GM23338 (cell line): ENCODE measurements at regions not wholly inside any gene's neighbourhood (a gene's known extent, or its start where the extent isn't known, plus 50 kb on each side); places are given as distances from the start of the nearest gene placed in this dataset.

ENCODE experiments used
- EZH2phosphoT487 ChIP-seq: fragments of 200-600 bp; sonication (generic); IDR thresholded peaks from one replicate; pipeline ENCODE4 v1.8.1; 2018; ENCODE audit warnings: antibody characterized with exemption; ENCODE audit not compliant: unreplicated experiment
- TF ChIP-seq, protein P1 (sequence below), 2 experiments: fragments of 200-600 bp in 1 of 2; sonication (generic) in 1 of 2; conservative IDR thresholded peaks; 2 replicates each; pipeline versions ENCODE4 v1.5.1 to v1.6.1; 2016 to 2017; ENCODE audit warnings: antibody characterized with exemption in 2 of 2, low read depth in 2 of 2, mild to moderate bottlenecking in 2 of 2, moderate library complexity in 1 of 2

DNA sequence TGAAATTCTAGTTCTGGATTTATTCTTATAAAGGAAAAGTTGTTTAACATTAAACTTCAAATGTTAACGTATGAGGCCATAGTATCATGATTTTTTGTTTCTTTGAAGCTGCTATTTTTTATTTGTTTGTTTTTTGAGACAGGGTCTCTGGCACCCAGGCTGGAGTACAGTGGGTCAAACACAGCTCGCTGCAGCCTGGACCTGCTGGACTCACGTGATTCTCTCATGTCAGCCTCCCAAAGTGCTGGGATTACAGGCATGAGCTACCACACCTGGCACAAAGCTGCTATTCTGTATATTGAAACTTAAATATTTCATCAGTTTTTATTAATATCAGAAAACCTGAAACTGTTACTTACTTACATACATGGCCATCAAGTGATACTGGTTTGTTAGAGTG, 89.5 kb upstream of the RPRM start:
- TF ChIP-seq, protein P1, sequence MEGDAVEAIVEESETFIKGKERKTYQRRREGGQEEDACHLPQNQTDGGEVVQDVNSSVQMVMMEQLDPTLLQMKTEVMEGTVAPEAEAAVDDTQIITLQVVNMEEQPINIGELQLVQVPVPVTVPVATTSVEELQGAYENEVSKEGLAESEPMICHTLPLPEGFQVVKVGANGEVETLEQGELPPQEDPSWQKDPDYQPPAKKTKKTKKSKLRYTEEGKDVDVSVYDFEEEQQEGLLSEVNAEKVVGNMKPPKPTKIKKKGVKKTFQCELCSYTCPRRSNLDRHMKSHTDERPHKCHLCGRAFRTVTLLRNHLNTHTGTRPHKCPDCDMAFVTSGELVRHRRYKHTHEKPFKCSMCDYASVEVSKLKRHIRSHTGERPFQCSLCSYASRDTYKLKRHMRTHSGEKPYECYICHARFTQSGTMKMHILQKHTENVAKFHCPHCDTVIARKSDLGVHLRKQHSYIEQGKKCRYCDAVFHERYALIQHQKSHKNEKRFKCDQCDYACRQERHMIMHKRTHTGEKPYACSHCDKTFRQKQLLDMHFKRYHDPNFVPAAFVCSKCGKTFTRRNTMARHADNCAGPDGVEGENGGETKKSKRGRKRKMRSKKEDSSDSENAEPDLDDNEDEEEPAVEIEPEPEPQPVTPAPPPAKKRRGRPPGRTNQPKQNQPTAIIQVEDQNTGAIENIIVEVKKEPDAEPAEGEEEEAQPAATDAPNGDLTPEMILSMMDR (conservative IDR thresholded peaks at IDR 0.05; ENCODE audit: low read depth in 2 of 2): no peak
- no peak for TF ChIP-seq EZH2phosphoT487
